GM21360 (cell line): ENCODE measurements at regions not wholly inside any gene's neighbourhood (a gene's known extent, or its start where the extent isn't known, plus 50 kb on each side); places are given as distances from the start of the nearest gene placed in this dataset.

Experiments used
- ATAC-seq: cut with Tn5 transposase; IDR thresholded peaks from one replicate; pipeline ENCODE4 v1.9.1; 2021; ENCODE audit warnings: mild to moderate bottlenecking, moderate library complexity; ENCODE audit not compliant: unreplicated experiment

GRCh38 chr18:67047334-67047733, 443.4 kb upstream of the CDH19 start:
- ATAC-seq = no peak

- ATAC-seq = no peak
These were observed 439.4 kb upstream of the CDH19 start for GRCh38 chr18:67043276-67043675.

GRCh38 chr18:67041334-67041733, 437.4 kb upstream of the CDH19 start:
- no peak for ATAC-seq

GRCh38 chr18:67035026-67035425, 431.1 kb upstream of the CDH19 start:
- ATAC-seq = no peak

GRCh38 chr18:67023059-67023458, 419.2 kb upstream of the CDH19 start:
- no peak for ATAC-seq

- no peak for ATAC-seq
These were observed 407.0 kb upstream of the CDH19 start for GRCh38 chr18:67010919-67011318.

GRCh38 chr18:67007999-67008398, 404.1 kb upstream of the CDH19 start:
- ATAC-seq = no peak

- ATAC-seq = no peak
These were observed 403.2 kb upstream of the CDH19 start for GRCh38 chr18:67007085-67007484.

GRCh38 chr18:67001052-67001451, 397.2 kb upstream of the CDH19 start:
- no peak for ATAC-seq

- ATAC-seq = no peak
These were observed 395.1 kb upstream of the CDH19 start for GRCh38 chr18:66999003-66999402.

GRCh38 chr18:66995270-66995669, 391.4 kb upstream of the CDH19 start:
- no peak for ATAC-seq

- no peak for ATAC-seq
These were observed 390.9 kb upstream of the CDH19 start for GRCh38 chr18:66994790-66995189.

GRCh38 chr18:66993492-66993891, 389.6 kb upstream of the CDH19 start:
- ATAC-seq = no peak

- no peak for ATAC-seq
These were observed 387.0 kb upstream of the CDH19 start for GRCh38 chr18:66990909-66991308.

GRCh38 chr18:66979009-66979408, 375.1 kb upstream of the CDH19 start:
- no peak for ATAC-seq

- no peak for ATAC-seq
These were observed 368.8 kb upstream of the CDH19 start for GRCh38 chr18:66972681-66973080.

GRCh38 chr18:66971960-66972359, 368.1 kb upstream of the CDH19 start:
- ATAC-seq = no peak

- ATAC-seq = no peak
These were observed 362.3 kb upstream of the CDH19 start for GRCh38 chr18:66966171-66966570.

GRCh38 chr18:66958309-66958708, 354.4 kb upstream of the CDH19 start:
- ATAC-seq = no peak

GRCh38 chr18:66951750-66952149, 347.9 kb upstream of the CDH19 start:
- ATAC-seq = no peak

- ATAC-seq = no peak
These were observed 345.5 kb upstream of the CDH19 start for GRCh38 chr18:66949419-66949818.

- no peak for ATAC-seq
These were observed 333.7 kb upstream of the CDH19 start for GRCh38 chr18:66937546-66937945.

GRCh38 chr18:66931010-66931409, 327.1 kb upstream of the CDH19 start:
- no peak for ATAC-seq

GRCh38 chr18:66916834-66917233, 312.9 kb upstream of the CDH19 start:
- no peak for ATAC-seq
